ENCODE measurements at regions not wholly inside any gene's neighbourhood (a gene's known extent, or its start where the extent isn't known, plus 50 kb on each side); places are given as distances from the start of the nearest gene placed in this dataset.

DNA sequence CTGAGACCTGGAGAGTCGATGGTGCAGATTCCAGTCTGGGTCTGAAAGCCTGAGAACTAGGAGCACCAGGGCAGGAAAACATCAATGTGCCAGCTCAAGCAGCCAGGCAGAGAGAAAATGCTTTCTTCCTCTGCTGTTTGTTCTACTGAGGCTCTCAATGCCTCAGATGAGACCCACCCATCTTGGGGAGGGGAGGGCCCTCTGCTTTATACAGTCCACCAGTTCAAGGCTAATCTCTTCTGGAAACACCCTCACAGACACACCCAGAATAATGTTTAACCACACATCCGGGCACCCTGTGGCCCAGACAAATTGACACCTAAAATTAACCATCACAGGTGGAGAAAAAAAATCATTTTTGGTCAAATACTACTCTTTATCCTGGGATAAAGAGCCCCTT, 89.3 kb upstream of the SLC22A23 start:
- TF ChIP-seq, protein P1, sequence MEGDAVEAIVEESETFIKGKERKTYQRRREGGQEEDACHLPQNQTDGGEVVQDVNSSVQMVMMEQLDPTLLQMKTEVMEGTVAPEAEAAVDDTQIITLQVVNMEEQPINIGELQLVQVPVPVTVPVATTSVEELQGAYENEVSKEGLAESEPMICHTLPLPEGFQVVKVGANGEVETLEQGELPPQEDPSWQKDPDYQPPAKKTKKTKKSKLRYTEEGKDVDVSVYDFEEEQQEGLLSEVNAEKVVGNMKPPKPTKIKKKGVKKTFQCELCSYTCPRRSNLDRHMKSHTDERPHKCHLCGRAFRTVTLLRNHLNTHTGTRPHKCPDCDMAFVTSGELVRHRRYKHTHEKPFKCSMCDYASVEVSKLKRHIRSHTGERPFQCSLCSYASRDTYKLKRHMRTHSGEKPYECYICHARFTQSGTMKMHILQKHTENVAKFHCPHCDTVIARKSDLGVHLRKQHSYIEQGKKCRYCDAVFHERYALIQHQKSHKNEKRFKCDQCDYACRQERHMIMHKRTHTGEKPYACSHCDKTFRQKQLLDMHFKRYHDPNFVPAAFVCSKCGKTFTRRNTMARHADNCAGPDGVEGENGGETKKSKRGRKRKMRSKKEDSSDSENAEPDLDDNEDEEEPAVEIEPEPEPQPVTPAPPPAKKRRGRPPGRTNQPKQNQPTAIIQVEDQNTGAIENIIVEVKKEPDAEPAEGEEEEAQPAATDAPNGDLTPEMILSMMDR (IDR thresholded peaks at IDR 0.05) = no peak
- TF ChIP-seq POLR2A (IDR thresholded peaks at IDR 0.05) = no peak
